IPS-18c (cell line): ENCODE measurements at regions not wholly inside any gene's neighbourhood (a gene's known extent, or its start where the extent isn't known, plus 50 kb on each side); places are given as distances from the start of the nearest gene placed in this dataset.

ENCODE experiments used
- H3K4me3 ChIP-seq: 2 replicates; pipeline ENCODE4 v1.7.0; 2013; ENCODE audit warnings: low read depth, mild to moderate bottlenecking, low read length, moderate library complexity; ENCODE audit not compliant: insufficient read depth
- H3K9me3 ChIP-seq: one replicate; pipeline ENCODE4 v1.6.1; 2013; ENCODE audit warnings: mild to moderate bottlenecking, low read length, moderate library complexity; ENCODE audit not compliant: control insufficient read depth, insufficient read depth

- no peaks in the 10 kb centered on the region for H3K9me3 ChIP-seq
- H3K4me3 ChIP-seq = no peak overlapping the region
These were observed 506.8 kb upstream of the LRATD1 start for GRCh38 chr2:14125624-14126293.

- no peaks in the 10 kb centered on the region for H3K9me3 ChIP-seq
These were observed 505.7 kb upstream of the LRATD1 start for GRCh38 chr2:14126846-14127245.

GRCh38 chr2:14127765-14128164, 504.8 kb upstream of the LRATD1 start:
- Histone ChIP-seq H3K9me3 (no peaks in the 10 kb centered on the region), H3K4me3 (no peak overlapping the region)

More at GRCh38 chr2:14126846-14127245, 505.7 kb upstream of the LRATD1 start:
- no peak overlapping the region for H3K4me3 ChIP-seq

- Histone ChIP-seq H3K9me3 (no peaks in the 10 kb centered on the region), H3K4me3 (no peak overlapping the region)
These were observed 500.1 kb upstream of the LRATD1 start for GRCh38 chr2:14132386-14132785.

GRCh38 chr2:14134771-14135170, 497.7 kb upstream of the LRATD1 start:
- no peaks in the 10 kb centered on the region for H3K9me3 ChIP-seq
- H3K4me3 ChIP-seq = no peak overlapping the region

- Histone ChIP-seq H3K9me3 (no peaks in the 10 kb centered on the region), H3K4me3 (no peak overlapping the region)
These were observed 496.5 kb upstream of the LRATD1 start for GRCh38 chr2:14136030-14136429.

- Histone ChIP-seq H3K4me3 (no peak overlapping the region), H3K9me3 (no peaks in the 10 kb centered on the region)
These were observed 494.9 kb upstream of the LRATD1 start for GRCh38 chr2:14137643-14138042.

GRCh38 chr2:14140009-14140550, 492.4 kb upstream of the LRATD1 start:
- Histone ChIP-seq H3K4me3 (no peak overlapping the region), H3K9me3 (no peaks in the 10 kb centered on the region)

- Histone ChIP-seq H3K9me3 (no peaks in the 10 kb centered on the region), H3K4me3 (no peak overlapping the region)
These were observed 489.1 kb upstream of the LRATD1 start for GRCh38 chr2:14143435-14143834.

- Histone ChIP-seq H3K4me3 (no peak overlapping the region), H3K9me3 (no peaks in the 10 kb centered on the region)
These were observed 484.3 kb upstream of the LRATD1 start for GRCh38 chr2:14148216-14148615.

GRCh38 chr2:14157816-14158215, 474.7 kb upstream of the LRATD1 start:
- no peak overlapping the region for H3K4me3 ChIP-seq
- no peaks in the 10 kb centered on the region for H3K9me3 ChIP-seq

- H3K4me3 ChIP-seq = no peak overlapping the region
- no peaks in the 10 kb centered on the region for H3K9me3 ChIP-seq
These were observed 452.2 kb upstream of the LRATD1 start for GRCh38 chr2:14180333-14180732.

- Histone ChIP-seq H3K9me3 (no peaks in the 10 kb centered on the region), H3K4me3 (no peak overlapping the region)
These were observed 450.1 kb upstream of the LRATD1 start for GRCh38 chr2:14182227-14182946.

- H3K9me3 ChIP-seq = no peaks in the 10 kb centered on the region
- H3K4me3 ChIP-seq = no peak overlapping the region
These were observed 446.6 kb upstream of the LRATD1 start for GRCh38 chr2:14185906-14186305.

- Histone ChIP-seq H3K9me3 (no peaks in the 10 kb centered on the region), H3K4me3 (no peak overlapping the region)
These were observed 444.1 kb upstream of the LRATD1 start for GRCh38 chr2:14188446-14188845.

GRCh38 chr2:14189929-14190328, 442.6 kb upstream of the LRATD1 start:
- no peaks in the 10 kb centered on the region for H3K9me3 ChIP-seq

GRCh38 chr2:14194233-14194632, 438.3 kb upstream of the LRATD1 start:
- no peaks in the 10 kb centered on the region for H3K9me3 ChIP-seq
- H3K4me3 ChIP-seq = no peak overlapping the region

More at GRCh38 chr2:14189929-14190328, 442.6 kb upstream of the LRATD1 start:
- no peak overlapping the region for H3K4me3 ChIP-seq

GRCh38 chr2:14197293-14197692, 435.2 kb upstream of the LRATD1 start:
- H3K4me3 ChIP-seq = no peak overlapping the region
- H3K9me3 ChIP-seq = no peaks in the 10 kb centered on the region
